Activated CD4-positive, alpha-beta T cell treated with anti-CD3 and anti-CD28 coated beads, Interleukin-2, amount 10 ng/mL, durations not matched to agents 24 days and 14 days (primary cell): ENCODE measurements at regions not wholly inside any gene's neighbourhood (a gene's known extent, or its start where the extent isn't known, plus 50 kb on each side); places are given as distances from the start of the nearest gene placed in this dataset.

Experiments used
- DNase-seq: peaks from one replicate; pipeline ENCODE4 v3.0.0; 2022
- H3K27ac Mint-ChIP-seq: one replicate; pipeline ENCODE4 v1.8.0; 2022; ENCODE audit warnings: mild to moderate bottlenecking, mixed read lengths
- H3K27me3 Mint-ChIP-seq: one replicate; pipeline ENCODE4 v1.8.0; 2022; ENCODE audit warnings: mixed read lengths
- H3K36me3 Mint-ChIP-seq: one replicate; pipeline ENCODE4 v1.8.0; 2022; ENCODE audit warnings: low read depth, mild to moderate bottlenecking, mixed read lengths
- H3K4me1 Mint-ChIP-seq: one replicate; pipeline ENCODE4 v1.8.0; 2021; ENCODE audit warnings: mixed read lengths
- H3K4me3 Mint-ChIP-seq: one replicate; pipeline ENCODE4 v1.8.0; 2022; ENCODE audit warnings: mild to moderate bottlenecking, moderate library complexity, mixed read lengths
- H3K9me3 Mint-ChIP-seq: one replicate; pipeline ENCODE4 v1.8.0; 2021; ENCODE audit warnings: mixed read lengths
- intact Hi-C: fragments of 100-400 bp; cut with micrococcal nuclease; formaldehyde crosslinking; loops from one replicate; pipeline ENCODE4 v1.15.1; 2023

GRCh38 chr12:45561488-45561887 lies 168.0 kb upstream of the ARID2 start:
- DNase-seq, result no peak
- Mint-ChIP-seq H3K27me3 (peaks cover 5% of the 10 kb centered on the region), H3K9me3 (peaks cover 11% of the 10 kb centered on the region), H3K4me1 (no peaks in the 10 kb centered on the region), H3K4me3 (no peak overlapping the region), H3K36me3 (no peaks in the 10 kb centered on the region), H3K27ac (no peak overlapping the region)
- intact Hi-C loops, result no loop called here

GRCh38 chr12:45565590-45565989 lies 163.9 kb upstream of the ARID2 start:
- DNase-seq, result no peak
- no peaks in the 10 kb centered on the region for H3K36me3 Mint-ChIP-seq
- H3K27ac Mint-ChIP-seq, result no peak overlapping the region
- intact Hi-C loops, result no loop called here
- H3K27me3 Mint-ChIP-seq, result peaks cover 13% of the 10 kb centered on the region
- H3K9me3 Mint-ChIP-seq, result no peaks in the 10 kb centered on the region
- H3K4me1 Mint-ChIP-seq, result no peaks in the 10 kb centered on the region
- H3K4me3 Mint-ChIP-seq, result no peak overlapping the region

- Mint-ChIP-seq H3K4me3 (no peak overlapping the region), H3K36me3 (no peaks in the 10 kb centered on the region), H3K27me3 (peaks cover 17% of the 10 kb centered on the region), H3K9me3 (no peaks in the 10 kb centered on the region), H3K4me1 (no peaks in the 10 kb centered on the region), H3K27ac (no peak overlapping the region)
- intact Hi-C loops, result no loop called here
- DNase-seq, result no peak
These were observed 163.2 kb upstream of the ARID2 start for GRCh38 chr12:45566257-45566656.

GRCh38 chr12:45568808-45569207 lies 160.7 kb upstream of the ARID2 start:
- Mint-ChIP-seq H3K9me3 (no peaks in the 10 kb centered on the region), H3K4me1 (no peaks in the 10 kb centered on the region), H3K36me3 (no peaks in the 10 kb centered on the region), H3K27me3 (peaks cover 16% of the 10 kb centered on the region), H3K27ac (no peak overlapping the region), H3K4me3 (no peak overlapping the region)
- intact Hi-C loops, result no loop called here
- DNase-seq, result no peak

GRCh38 chr12:45570501-45570900 lies 159.0 kb upstream of the ARID2 start:
- Mint-ChIP-seq H3K9me3 (no peaks in the 10 kb centered on the region), H3K4me1 (no peaks in the 10 kb centered on the region), H3K27me3 (peaks cover 20% of the 10 kb centered on the region), H3K4me3 (no peak overlapping the region), H3K36me3 (no peaks in the 10 kb centered on the region), H3K27ac (no peak overlapping the region)
- no peak for DNase-seq
- intact Hi-C loops, result no loop called here

DNA sequence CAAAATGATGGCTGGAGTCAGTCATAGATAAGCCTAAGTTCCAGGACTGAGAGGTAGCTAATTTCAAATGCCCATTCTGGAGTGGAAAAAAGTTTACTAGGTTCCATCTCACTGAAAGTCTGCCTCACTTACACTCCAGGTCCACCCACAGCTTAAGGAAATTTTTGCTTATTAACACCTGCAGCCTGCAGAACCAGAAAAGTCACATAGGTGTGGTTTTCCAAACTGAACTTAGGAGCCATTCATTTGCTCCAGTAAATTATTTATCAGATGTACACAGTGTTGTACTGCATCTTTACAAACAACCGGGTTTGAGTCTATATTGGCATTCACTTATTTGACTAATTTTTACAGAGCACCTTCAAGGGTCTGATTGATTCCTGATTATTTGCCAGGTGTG lies 157.4 kb upstream of the ARID2 start:
- no peak overlapping the region for H3K27ac Mint-ChIP-seq
- H3K4me1 Mint-ChIP-seq, result peaks cover 8% of the 10 kb centered on the region
- no peaks in the 10 kb centered on the region for H3K36me3 Mint-ChIP-seq
- DNase-seq, result no peak
- H3K4me3 Mint-ChIP-seq, result no peak overlapping the region
- H3K9me3 Mint-ChIP-seq, result no peaks in the 10 kb centered on the region
- intact Hi-C loops, result no loop called here
- H3K27me3 Mint-ChIP-seq, result peaks cover 15% of the 10 kb centered on the region

GRCh38 chr12:45575417-45575816 lies 154.1 kb upstream of the ARID2 start:
- H3K27ac Mint-ChIP-seq, result no peak overlapping the region
- intact Hi-C loops, result no loop called here
- H3K27me3 Mint-ChIP-seq, result peaks cover 10% of the 10 kb centered on the region
- peaks cover 8% of the 10 kb centered on the region for H3K4me1 Mint-ChIP-seq
- no peak for DNase-seq
- no peaks in the 10 kb centered on the region for H3K36me3 Mint-ChIP-seq
- no peak overlapping the region for H3K4me3 Mint-ChIP-seq
- H3K9me3 Mint-ChIP-seq, result peaks cover under 1% of the 10 kb centered on the region

DNA sequence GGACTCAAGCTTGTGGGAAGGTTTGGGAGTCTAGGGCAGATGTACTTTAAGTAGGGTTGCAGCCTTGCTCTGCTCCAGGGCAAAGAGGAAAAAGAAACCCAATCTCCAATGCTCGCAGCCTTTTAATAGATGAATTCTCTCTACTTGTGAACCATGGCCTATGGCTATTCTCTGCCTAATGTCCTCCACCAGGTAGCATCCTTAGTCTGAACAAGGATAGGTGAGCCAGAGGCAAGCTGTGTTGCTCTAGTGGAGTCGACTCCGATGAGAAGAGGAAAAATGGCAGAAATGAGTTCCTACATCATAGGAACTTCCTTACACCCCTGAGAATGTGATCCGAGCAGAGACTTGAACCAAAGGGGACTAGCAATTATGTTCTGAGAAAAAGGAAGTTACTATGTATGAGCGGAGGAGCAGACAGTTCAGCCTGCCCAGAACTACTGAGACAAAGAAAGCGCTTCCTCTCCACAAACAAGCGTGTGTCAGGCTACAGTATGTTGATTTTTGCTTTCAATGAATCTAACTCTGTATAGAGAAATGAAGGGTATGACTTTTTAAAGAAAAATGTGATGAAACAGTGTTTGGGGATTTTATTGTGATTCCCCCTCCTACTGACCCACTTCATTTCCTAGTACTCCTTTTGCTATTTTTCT lies 153.6 kb upstream of the ARID2 start:
- no peak for DNase-seq
- H3K36me3 Mint-ChIP-seq, result no peaks in the 10 kb centered on the region
- intact Hi-C loops, result no loop called here
- peaks cover 6% of the 10 kb centered on the region for H3K27me3 Mint-ChIP-seq
- H3K9me3 Mint-ChIP-seq, result peaks cover 6% of the 10 kb centered on the region
- H3K4me1 Mint-ChIP-seq, result peaks cover 8% of the 10 kb centered on the region
- H3K27ac Mint-ChIP-seq, result no peak overlapping the region
- no peak overlapping the region for H3K4me3 Mint-ChIP-seq

GRCh38 chr12:45577844-45578399 lies 151.6 kb upstream of the ARID2 start:
- H3K9me3 Mint-ChIP-seq, result peaks cover 15% of the 10 kb centered on the region
- no peak for DNase-seq
- H3K4me1 Mint-ChIP-seq, result peaks cover 8% of the 10 kb centered on the region
- peaks cover 4% of the 10 kb centered on the region for H3K27me3 Mint-ChIP-seq
- H3K27ac Mint-ChIP-seq, result no peak overlapping the region
- intact Hi-C loops, result no loop called here
- no peaks in the 10 kb centered on the region for H3K36me3 Mint-ChIP-seq
- H3K4me3 Mint-ChIP-seq, result no peak overlapping the region

DNA sequence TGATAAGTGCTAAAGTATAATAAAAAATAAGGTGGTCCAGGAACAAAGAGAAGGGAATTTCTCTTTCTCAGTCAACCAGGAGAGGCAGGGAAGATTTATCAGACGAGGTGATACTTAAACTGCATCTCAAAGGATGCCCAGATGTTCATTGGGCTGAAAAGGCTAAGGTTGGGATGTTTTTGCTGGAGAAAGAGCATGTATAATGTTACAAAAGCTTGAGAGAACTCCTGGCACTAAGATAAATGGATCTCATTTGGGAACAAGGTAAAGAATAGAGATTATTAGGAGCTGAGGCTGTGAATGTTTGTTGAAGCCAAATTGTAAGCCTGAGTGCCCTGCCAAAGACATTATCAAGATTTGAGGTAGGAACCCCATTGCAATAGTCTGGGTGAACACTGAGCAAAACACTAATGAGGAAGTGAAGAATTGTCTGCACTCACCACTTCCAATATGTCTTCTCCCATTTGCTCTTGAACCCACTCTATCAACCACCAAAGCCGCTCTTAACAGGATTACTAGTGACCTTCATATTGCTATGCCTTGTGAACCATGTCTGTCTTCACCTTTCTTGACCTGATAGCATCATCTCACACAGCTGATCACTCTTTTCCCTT lies 149.0 kb upstream of the ARID2 start:
- no peak overlapping the region for H3K4me3 Mint-ChIP-seq
- H3K4me1 Mint-ChIP-seq, result peaks cover 8% of the 10 kb centered on the region
- no peaks in the 10 kb centered on the region for H3K36me3 Mint-ChIP-seq
- no peak for DNase-seq
- H3K27me3 Mint-ChIP-seq, result no peaks in the 10 kb centered on the region
- no peak overlapping the region for H3K27ac Mint-ChIP-seq
- peaks cover 15% of the 10 kb centered on the region for H3K9me3 Mint-ChIP-seq
- intact Hi-C loops, result no loop called here

DNA sequence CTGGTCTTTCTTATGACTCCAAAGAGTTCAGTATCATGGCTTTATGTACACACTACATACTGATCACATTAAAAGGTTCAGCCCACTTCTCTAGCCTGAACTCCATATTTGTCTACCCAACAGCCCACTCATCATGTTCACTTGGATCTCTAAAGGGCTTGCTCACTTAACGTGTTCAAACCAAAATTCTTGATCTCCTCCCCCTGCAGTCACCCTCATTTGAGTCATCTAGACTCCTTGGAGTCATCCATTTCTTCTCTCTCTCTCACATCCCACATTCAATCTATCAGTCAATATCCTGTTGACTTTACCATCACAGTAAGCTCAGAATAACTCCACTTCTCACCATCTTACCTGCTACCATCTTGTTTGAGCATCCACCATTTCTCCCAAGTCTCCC lies 148.4 kb upstream of the ARID2 start:
- H3K27ac Mint-ChIP-seq, result no peak overlapping the region
- intact Hi-C loops, result no loop called here
- DNase-seq, result no peak
- peaks cover 5% of the 10 kb centered on the region for H3K4me1 Mint-ChIP-seq
- no peaks in the 10 kb centered on the region for H3K27me3 Mint-ChIP-seq
- H3K4me3 Mint-ChIP-seq, result no peak overlapping the region
- H3K9me3 Mint-ChIP-seq, result peaks cover 15% of the 10 kb centered on the region
- no peaks in the 10 kb centered on the region for H3K36me3 Mint-ChIP-seq

DNA sequence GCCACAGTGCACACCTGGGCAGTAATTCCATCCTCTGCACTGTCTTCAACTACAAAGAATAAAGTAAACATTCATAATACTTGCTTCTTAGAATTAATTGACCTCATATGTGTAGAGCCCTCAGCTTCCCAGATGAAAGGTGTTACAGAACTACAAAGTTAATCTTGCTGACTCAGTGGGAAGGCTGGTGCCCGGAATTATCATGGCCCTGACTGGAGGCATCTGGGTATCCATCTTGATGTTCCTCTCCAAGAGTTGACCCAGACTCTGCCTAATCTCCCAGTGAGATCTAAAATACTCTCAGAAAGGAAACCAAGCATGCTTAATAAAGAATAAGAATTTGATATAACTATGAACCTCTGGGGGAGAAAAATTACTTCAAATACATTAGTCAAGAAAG lies 147.0 kb upstream of the ARID2 start:
- H3K4me1 Mint-ChIP-seq, result no peaks in the 10 kb centered on the region
- H3K27me3 Mint-ChIP-seq, result no peaks in the 10 kb centered on the region
- peaks cover 15% of the 10 kb centered on the region for H3K9me3 Mint-ChIP-seq
- intact Hi-C loops, result no loop called here
- no peak overlapping the region for H3K4me3 Mint-ChIP-seq
- no peak for DNase-seq
- no peaks in the 10 kb centered on the region for H3K36me3 Mint-ChIP-seq
- H3K27ac Mint-ChIP-seq, result no peak overlapping the region

DNA sequence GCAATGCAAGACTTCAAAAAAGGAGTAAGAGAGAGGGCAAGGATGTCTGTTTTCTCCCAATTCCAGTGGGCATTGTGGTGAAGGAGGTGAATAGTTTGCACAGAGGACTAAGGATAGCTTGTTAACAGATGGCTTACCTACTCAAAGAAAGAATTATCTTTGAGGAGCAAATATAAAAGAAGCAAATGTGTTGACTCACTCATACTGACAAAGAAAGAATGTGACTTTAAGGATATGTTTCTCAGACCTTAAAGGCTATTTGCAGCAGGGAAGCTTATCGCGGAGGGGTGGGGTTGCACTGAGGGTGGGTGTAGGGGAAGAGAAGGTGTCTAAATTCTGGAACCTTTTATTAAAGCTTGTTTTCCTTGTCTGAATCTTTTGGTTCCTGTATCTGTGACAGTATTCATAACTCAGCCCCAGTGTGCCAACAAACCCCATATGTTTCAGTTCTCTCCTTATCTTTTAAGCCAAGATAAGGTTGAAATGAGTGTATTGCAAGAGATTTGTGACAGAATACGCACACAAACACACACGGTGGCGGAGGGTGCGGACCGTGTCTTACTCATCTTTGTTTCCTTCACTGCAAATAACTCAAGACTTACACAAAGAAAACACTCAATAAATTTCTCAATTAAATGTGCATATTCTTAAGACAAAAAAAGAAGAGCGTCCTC lies 146.4 kb upstream of the ARID2 start:
- H3K4me1 Mint-ChIP-seq, result no peaks in the 10 kb centered on the region
- intact Hi-C loops, result no loop called here
- no peaks in the 10 kb centered on the region for H3K27me3 Mint-ChIP-seq
- no peak overlapping the region for H3K27ac Mint-ChIP-seq
- H3K9me3 Mint-ChIP-seq, result peaks cover 15% of the 10 kb centered on the region
- DNase-seq, result no peak
- no peaks in the 10 kb centered on the region for H3K36me3 Mint-ChIP-seq
- H3K4me3 Mint-ChIP-seq, result no peak overlapping the region

GRCh38 chr12:45584336-45584735 lies 145.2 kb upstream of the ARID2 start:
- Mint-ChIP-seq H3K4me3 (no peak overlapping the region), H3K36me3 (no peaks in the 10 kb centered on the region), H3K4me1 (no peaks in the 10 kb centered on the region), H3K27ac (no peak overlapping the region), H3K9me3 (peaks cover 15% of the 10 kb centered on the region), H3K27me3 (no peaks in the 10 kb centered on the region)
- intact Hi-C loops, result no loop called here
- no peak for DNase-seq
